ENCODE measurements at regions not wholly inside any gene's neighbourhood (a gene's known extent, or its start where the extent isn't known, plus 50 kb on each side); places are given as distances from the start of the nearest gene placed in this dataset.
A peak's percentile ranks its signal among the peaks of the same experiment; 100 is the strongest.

GRCh38 chr3:177673112-177673914 lies 476.0 kb upstream of the TBL1XR1 start:
- Histone ChIP-seq H3K4me2 (ENCODE audit: insufficient read depth, low read length) (no peak overlapping the region), H2AFZ (ENCODE audit: low read length) (peak overlapping the region; percentile 67), H3K27ac (ENCODE audit: low read depth, low read length) (peak overlapping the region; percentile 70), H3K27me3 (ENCODE audit: insufficient read depth, low read length) (no peaks in the 10 kb centered on the region), H3K79me2 (ENCODE audit: insufficient read depth, low read length) (no peaks in the 10 kb centered on the region), H4K20me1 (ENCODE audit: insufficient read depth, low read length) (no peaks in the 10 kb centered on the region), H3K4me3 (ENCODE audit: insufficient read depth, low read length) (no peak overlapping the region), H3K36me3 (ENCODE audit: insufficient read depth, low read length) (no peaks in the 10 kb centered on the region), H3K4me1 (ENCODE audit: insufficient read depth, low read length) (peaks cover 11% of the 10 kb centered on the region), H3K9me3 (ENCODE audit: low read depth, low read length) (no peaks in the 10 kb centered on the region)
- no peak for TF ChIP-seq CTCF (IDR thresholded peaks at IDR 0.05; ENCODE audit: extremely low read depth, low read depth, low read length)
- DNase-seq (ENCODE audit: insufficient read length, low spot score, missing footprints): peak; percentile 81

- Histone ChIP-seq H3K4me2 (ENCODE audit: insufficient read depth, low read length) (no peak overlapping the region), H3K79me2 (ENCODE audit: insufficient read depth, low read length) (no peaks in the 10 kb centered on the region), H3K27me3 (ENCODE audit: insufficient read depth, low read length) (no peaks in the 10 kb centered on the region), H3K4me1 (ENCODE audit: insufficient read depth, low read length) (peaks cover 11% of the 10 kb centered on the region), H3K27ac (ENCODE audit: low read depth, low read length) (peak overlapping the region; percentile 70), H2AFZ (ENCODE audit: low read length) (peak overlapping the region; percentile 67), H3K4me3 (ENCODE audit: insufficient read depth, low read length) (no peak overlapping the region), H3K9me3 (ENCODE audit: low read depth, low read length) (no peaks in the 10 kb centered on the region), H4K20me1 (ENCODE audit: insufficient read depth, low read length) (no peaks in the 10 kb centered on the region), H3K36me3 (ENCODE audit: insufficient read depth, low read length) (no peaks in the 10 kb centered on the region)
- no peak for DNase-seq (ENCODE audit: insufficient read length, low spot score, missing footprints)
- TF ChIP-seq CTCF (IDR thresholded peaks at IDR 0.05; ENCODE audit: extremely low read depth, low read depth, low read length): no peak
Observed at GRCh38 chr3:177674186-177674585, 476.9 kb upstream of the TBL1XR1 start.

GRCh38 chr3:177676148-177676547 lies 478.9 kb upstream of the TBL1XR1 start:
- TF ChIP-seq CTCF (IDR thresholded peaks at IDR 0.05; ENCODE audit: extremely low read depth, low read depth, low read length): no peak
- H3K79me2 ChIP-seq (ENCODE audit: insufficient read depth, low read length): no peaks in the 10 kb centered on the region
- no peak overlapping the region for H2AFZ ChIP-seq (ENCODE audit: low read length)
- H3K4me1 ChIP-seq (ENCODE audit: insufficient read depth, low read length): peaks cover 27% of the 10 kb centered on the region
- no peak overlapping the region for H3K27ac ChIP-seq (ENCODE audit: low read depth, low read length)
- no peaks in the 10 kb centered on the region for H3K9me3 ChIP-seq (ENCODE audit: low read depth, low read length)
- H3K27me3 ChIP-seq (ENCODE audit: insufficient read depth, low read length): no peaks in the 10 kb centered on the region
- no peak for DNase-seq (ENCODE audit: insufficient read length, low spot score, missing footprints)
- H3K4me3 ChIP-seq (ENCODE audit: insufficient read depth, low read length): no peak overlapping the region
- no peaks in the 10 kb centered on the region for H4K20me1 ChIP-seq (ENCODE audit: insufficient read depth, low read length)
- no peak overlapping the region for H3K4me2 ChIP-seq (ENCODE audit: insufficient read depth, low read length)
- H3K36me3 ChIP-seq (ENCODE audit: insufficient read depth, low read length): no peaks in the 10 kb centered on the region

DNA sequence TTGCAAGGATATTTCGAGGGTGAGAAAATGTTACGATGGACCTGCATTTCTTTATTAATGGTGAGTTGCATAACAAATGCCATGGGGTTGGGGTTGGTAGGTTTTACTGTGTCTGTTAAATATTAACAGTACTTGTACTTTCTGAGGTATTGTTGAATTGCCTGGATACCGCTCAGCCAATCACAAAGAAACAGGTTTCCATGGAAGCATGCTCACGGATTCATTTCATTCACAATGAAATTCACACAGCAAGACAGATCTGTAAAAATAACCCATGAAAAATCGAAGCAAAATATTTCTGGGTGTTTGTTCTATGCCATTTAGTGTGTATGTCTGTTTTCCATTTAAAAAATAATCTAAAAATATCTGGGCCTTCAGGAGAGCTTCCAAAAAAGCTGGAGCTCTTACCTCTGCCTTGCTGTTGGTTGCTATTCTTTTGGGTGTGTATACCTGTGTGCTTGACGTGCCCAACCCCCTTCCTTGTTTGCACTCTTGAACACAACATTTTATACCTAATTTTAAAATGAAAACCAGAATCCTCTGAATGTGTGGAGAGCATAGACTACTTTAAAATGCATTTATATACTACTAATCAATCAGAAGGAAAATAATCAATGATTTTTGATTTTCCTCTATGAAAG lies 479.8 kb upstream of the TBL1XR1 start:
- no peaks in the 10 kb centered on the region for H3K36me3 ChIP-seq (ENCODE audit: insufficient read depth, low read length)
- H3K4me2 ChIP-seq (ENCODE audit: insufficient read depth, low read length): no peak overlapping the region
- no peaks in the 10 kb centered on the region for H3K9me3 ChIP-seq (ENCODE audit: low read depth, low read length)
- DNase-seq (ENCODE audit: insufficient read length, low spot score, missing footprints): no peak
- H3K4me3 ChIP-seq (ENCODE audit: insufficient read depth, low read length): no peak overlapping the region
- TF ChIP-seq CTCF (IDR thresholded peaks at IDR 0.05; ENCODE audit: extremely low read depth, low read depth, low read length): no peak
- H3K4me1 ChIP-seq (ENCODE audit: insufficient read depth, low read length): peaks cover 27% of the 10 kb centered on the region
- H3K79me2 ChIP-seq (ENCODE audit: insufficient read depth, low read length): no peaks in the 10 kb centered on the region
- no peaks in the 10 kb centered on the region for H3K27me3 ChIP-seq (ENCODE audit: insufficient read depth, low read length)
- H3K27ac ChIP-seq (ENCODE audit: low read depth, low read length): no peak overlapping the region
- H4K20me1 ChIP-seq (ENCODE audit: insufficient read depth, low read length): no peaks in the 10 kb centered on the region
- H2AFZ ChIP-seq (ENCODE audit: low read length): no peak overlapping the region

Measured in osteoblast (primary cell).